A549 (cell line): ENCODE measurements at regions not wholly inside any gene's neighbourhood (a gene's known extent, or its start where the extent isn't known, plus 50 kb on each side); places are given as distances from the start of the nearest gene placed in this dataset.

Experiments used
- ATAC-seq, 2 experiments: fragments of 200-7000 bp in 1 of 2; fragments of >200 bp in 1 of 2; cut with Nextera tagmentation in 1 of 2; cut with Tn5 transposase in 1 of 2; 3 replicates each; pipeline versions ENCODE4 v1.8.0 to v1.9.1; 2018 to 2020; ENCODE audit warnings: mild to moderate bottlenecking in 1 of 2, moderate library complexity in 1 of 2
- CTCF ChIA-PET: fragments of 300-600 bp; sonication (Branson Sonifier 250); formaldehyde crosslinking; extraction: SDS; loops from one replicate; lab custom pipeline; 2021; ENCODE audit warnings: antibody characterized with exemption, inconsistent platforms; lab: Yijun Ruan, JAX
- POLR2A ChIA-PET: fragments of 350-600 bp; formaldehyde crosslinking; extraction: SDS; loops from one replicate; lab custom pipeline; 2021; ENCODE audit warnings: antibody characterized with exemption, inconsistent platforms; lab: Yijun Ruan, JAX
- DNase-seq, 2 experiments: peaks; one replicate each; pipeline versions ENCODE4 v3.0.0 to v3.0.0-alpha.2; 2011 to 2016; ENCODE audit warnings: low read depth in 1 of 2, low spot score in 1 of 2
- FAIRE-seq: peaks from 2 replicates; lab custom pipeline; 2011; peaks lifted over from hg19 to GRCh38; lab: Jason Lieb, UNC
- H3K27ac ChIP-seq, 2 experiments: fragments of >200 bp; sonication (Bioruptor Twin); formaldehyde crosslinking; 3 replicates each; pipeline ENCODE4 v1.5.1; 2016 to 2017
- H3K4me1 ChIP-seq: fragments of >200 bp; sonication (Bioruptor Twin); formaldehyde crosslinking; 3 replicates; pipeline ENCODE4 v1.6.1; 2016
- H3K4me2 ChIP-seq: fragments of >200 bp; sonication (Bioruptor Twin); formaldehyde crosslinking; 3 replicates; pipeline ENCODE4 v1.6.1; 2016
- H3K4me3 ChIP-seq: fragments of >200 bp; sonication (Bioruptor Twin); formaldehyde crosslinking; 3 replicates; pipeline ENCODE4 v1.5.1; 2016
- H3K9me3 ChIP-seq: fragments of >200 bp; sonication (Bioruptor Twin); formaldehyde crosslinking; 3 replicates; pipeline ENCODE4 v1.6.1; 2016
- BHLHE40 ChIP-seq: IDR thresholded peaks from 2 replicates; pipeline ENCODE4 v1.6.1; 2012; ENCODE audit warnings: low read depth, low read length, inconsistent platforms
- CBX2 ChIP-seq: fragments of 200-600 bp; sonication (generic); IDR thresholded peaks from 2 replicates; pipeline ENCODE4 v1.6.1; 2016; ENCODE audit warnings: low read depth, mild to moderate bottlenecking, borderline replicate concordance
- CBX8 ChIP-seq: fragments of 200-600 bp; sonication (generic); IDR thresholded peaks from 2 replicates; pipeline ENCODE4 v1.6.1; 2016
- CHD2 ChIP-seq: fragments of 150-350 bp; IDR thresholded peaks from 2 replicates; pipeline ENCODE4 v1.6.1; 2014; ENCODE audit warnings: low read length; ENCODE audit not compliant: partially characterized antibody
- EHF ChIP-seq: fragments of 250-450 bp; sonication (Bioruptor Pico); IDR thresholded peaks from 2 replicates; pipeline ENCODE4 v1.5.0; 2020; ENCODE audit warnings: mild to moderate bottlenecking
- EP300 ChIP-seq, 2 experiments: fragments of >200 bp; sonication (Bioruptor Twin); formaldehyde crosslinking; IDR thresholded peaks; 2 replicates in 1 of 2; 3 replicates in 1 of 2; pipeline ENCODE4 v1.6.1; 2016 to 2017
- FOSB ChIP-seq: fragments of 250-450 bp; sonication (Bioruptor Pico); IDR thresholded peaks from 2 replicates; pipeline ENCODE4 v1.5.0; 2020; ENCODE audit warnings: mild to moderate bottlenecking, moderate library complexity
- FOSL2 ChIP-seq, 2 experiments: fragments of 450-650 bp in 1 of 2; fragments of >200 bp in 1 of 2; sonication (Bioruptor Twin) in 1 of 2; formaldehyde crosslinking; IDR thresholded peaks; 2 replicates each; pipeline versions ENCODE4 v1.5.0 to v1.6.1; 2016 to 2020; ENCODE audit warnings: mild to moderate bottlenecking in 1 of 2, moderate library complexity in 1 of 2
- FOXS1 ChIP-seq: fragments of 250-450 bp; sonication (Bioruptor Pico); IDR thresholded peaks from 2 replicates; pipeline ENCODE4 v1.5.0; 2020; ENCODE audit warnings: mild to moderate bottlenecking, moderate library complexity
- HOXB13 ChIP-seq: fragments of 250-450 bp; sonication (Bioruptor Pico); IDR thresholded peaks from 2 replicates; pipeline ENCODE4 v1.5.0; 2020; ENCODE audit warnings: low read depth, mild to moderate bottlenecking, moderate library complexity
- JUN ChIP-seq, 2 experiments: fragments of >200 bp; sonication (Bioruptor Twin); formaldehyde crosslinking; IDR thresholded peaks; 2 replicates in 1 of 2; 3 replicates in 1 of 2; pipeline ENCODE4 v1.6.1; 2016 to 2017
- MAZ ChIP-seq: fragments of 150-350 bp; IDR thresholded peaks from 2 replicates; pipeline ENCODE4 v1.6.1; 2014; ENCODE audit warnings: antibody characterized with exemption, low read depth, low read length, borderline replicate concordance
- MYC ChIP-seq: IDR thresholded peaks from 2 replicates; pipeline ENCODE4 v1.6.1; 2012; ENCODE audit warnings: mild to moderate bottlenecking, inconsistent platforms, low read length, improper control_type of control experiment, borderline replicate concordance
- NR3C1 ChIP-seq: fragments of >200 bp; sonication (Bioruptor Twin); formaldehyde crosslinking; IDR thresholded peaks from 3 replicates; pipeline ENCODE4 v1.6.1; 2017
- RAD21 ChIP-seq, 2 experiments: fragments of >200 bp in 1 of 2; sonication (Bioruptor Twin) in 1 of 2; formaldehyde crosslinking in 1 of 2; IDR thresholded peaks in 1 of 2; conservative IDR thresholded peaks in 1 of 2; 2 replicates in 1 of 2; 3 replicates in 1 of 2; pipeline ENCODE4 v1.6.1; 2012 to 2018; ENCODE audit warnings: inconsistent platforms in 1 of 2
- RARB ChIP-seq: fragments of 250-450 bp; sonication (Bioruptor Pico); IDR thresholded peaks from 2 replicates; pipeline ENCODE4 v1.8.0; 2021; ENCODE audit warnings: mild to moderate bottlenecking, moderate library complexity
- RNF2 ChIP-seq: fragments of 200-600 bp; sonication (generic); IDR thresholded peaks from 2 replicates; pipeline ENCODE4 v1.6.1; 2016; ENCODE audit warnings: low read depth, mild to moderate bottlenecking, antibody characterized with exemption, moderate library complexity, borderline replicate concordance
- TP53 ChIP-seq: fragments of 250-450 bp; sonication (Bioruptor Pico); IDR thresholded peaks from 2 replicates; pipeline ENCODE4 v1.5.0; 2021; ENCODE audit warnings: mild to moderate bottlenecking, moderate library complexity
- WGBS: methylation state at CpG from one replicate; pipeline ENCODE4 v1.1.6; 2017; ENCODE audit errors: missing lambda C conversion rate; 5-methylcytosine and 5-hydroxymethylcytosine counted together
- TF ChIP-seq, protein P1 (sequence below): IDR thresholded peaks from 2 replicates; pipeline ENCODE4 v1.6.1; 2012
- TF ChIP-seq, protein P2 (sequence below): fragments of 200-600 bp; sonication (generic); IDR thresholded peaks from 2 replicates; pipeline ENCODE4 v1.6.1; 2016; ENCODE audit warnings: antibody characterized with exemption, mild to moderate bottlenecking, moderate library complexity
- TF ChIP-seq, protein P3 (sequence below): fragments of >200 bp; sonication (Bioruptor Twin); formaldehyde crosslinking; IDR thresholded peaks from 3 replicates; pipeline ENCODE4 v1.6.1; 2016
- TF ChIP-seq, protein P4 (sequence below): fragments of >200 bp; sonication (Bioruptor Twin); formaldehyde crosslinking; IDR thresholded peaks from 3 replicates; pipeline ENCODE4 v1.5.1; 2016
- TF ChIP-seq, protein P5 (sequence below): fragments of 450-650 bp; IDR thresholded peaks from 2 replicates; pipeline ENCODE4 v1.6.1; 2014; ENCODE audit warnings: antibody characterized with exemption

DNA sequence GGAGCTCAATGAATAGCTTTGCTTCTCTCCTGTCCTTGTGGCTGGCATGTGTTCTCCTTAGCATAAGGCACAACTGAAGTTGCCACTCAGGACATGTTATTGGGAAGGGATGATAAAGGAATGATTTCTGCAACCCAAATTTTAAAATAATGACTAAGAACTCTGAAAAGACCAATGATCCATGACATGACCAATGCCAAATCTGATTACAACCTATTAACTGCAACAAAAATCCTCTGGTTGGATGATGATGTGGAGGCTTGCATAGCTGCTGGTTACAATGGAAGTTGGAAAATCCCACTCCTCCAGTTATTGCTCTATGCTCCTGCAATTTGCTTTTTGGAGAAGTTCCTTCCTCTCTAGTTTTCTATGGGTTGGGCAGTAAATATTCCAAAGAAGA is 63.4 kb upstream of the FBXL4 start:
- CTCF ChIA-PET, result no interaction called here

DNA sequence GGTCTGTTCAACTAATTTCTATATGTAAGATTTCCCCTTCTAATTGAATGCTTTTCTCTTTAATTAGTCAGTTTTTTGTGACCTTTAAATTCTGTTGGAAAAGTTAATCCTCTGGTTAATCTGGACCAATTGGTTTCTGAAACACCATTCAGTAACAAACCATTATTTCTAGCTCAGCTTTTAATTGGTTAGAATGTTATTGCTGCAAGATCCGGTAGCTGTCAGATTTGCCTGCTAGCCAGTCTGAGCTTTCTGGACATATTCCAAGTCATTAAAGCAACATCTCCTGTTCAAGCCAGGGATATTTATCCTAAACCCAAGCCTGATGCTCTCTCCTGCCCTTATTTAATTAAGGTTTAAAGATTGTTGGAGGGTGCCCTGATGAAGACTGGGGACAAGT is 55.1 kb upstream of the FBXL4 start:
- 80% methylated on average over 1 of the region's 1 CpG for WGBS
- TF ChIP-seq FOXS1 (CRISPR knock-in tag), result no peak
- TF ChIP-seq MAZ, result no peak
- TF ChIP-seq CBX8, result no peak
- no peak for TF ChIP-seq HOXB13 (CRISPR knock-in tag)
- TF ChIP-seq, protein P1, sequence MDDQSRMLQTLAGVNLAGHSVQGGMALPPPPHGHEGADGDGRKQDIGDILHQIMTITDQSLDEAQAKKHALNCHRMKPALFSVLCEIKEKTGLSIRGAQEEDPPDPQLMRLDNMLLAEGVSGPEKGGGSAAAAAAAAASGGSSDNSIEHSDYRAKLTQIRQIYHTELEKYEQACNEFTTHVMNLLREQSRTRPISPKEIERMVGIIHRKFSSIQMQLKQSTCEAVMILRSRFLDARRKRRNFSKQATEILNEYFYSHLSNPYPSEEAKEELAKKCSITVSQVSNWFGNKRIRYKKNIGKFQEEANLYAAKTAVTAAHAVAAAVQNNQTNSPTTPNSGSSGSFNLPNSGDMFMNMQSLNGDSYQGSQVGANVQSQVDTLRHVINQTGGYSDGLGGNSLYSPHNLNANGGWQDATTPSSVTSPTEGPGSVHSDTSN, result no peak
- no peak for TF ChIP-seq JUN (IDR thresholded peaks at IDR 0.05)
- no peak for TF ChIP-seq FOSL2 (IDR thresholded peaks at IDR 0.05)
- no peak for TF ChIP-seq FOSL2 (CRISPR knock-in tag; IDR thresholded peaks at IDR 0.05)
- no peak for TF ChIP-seq BHLHE40
- TF ChIP-seq EHF (CRISPR knock-in tag), result no peak
- TF ChIP-seq MYC, result no peak
- TF ChIP-seq, protein P2, sequence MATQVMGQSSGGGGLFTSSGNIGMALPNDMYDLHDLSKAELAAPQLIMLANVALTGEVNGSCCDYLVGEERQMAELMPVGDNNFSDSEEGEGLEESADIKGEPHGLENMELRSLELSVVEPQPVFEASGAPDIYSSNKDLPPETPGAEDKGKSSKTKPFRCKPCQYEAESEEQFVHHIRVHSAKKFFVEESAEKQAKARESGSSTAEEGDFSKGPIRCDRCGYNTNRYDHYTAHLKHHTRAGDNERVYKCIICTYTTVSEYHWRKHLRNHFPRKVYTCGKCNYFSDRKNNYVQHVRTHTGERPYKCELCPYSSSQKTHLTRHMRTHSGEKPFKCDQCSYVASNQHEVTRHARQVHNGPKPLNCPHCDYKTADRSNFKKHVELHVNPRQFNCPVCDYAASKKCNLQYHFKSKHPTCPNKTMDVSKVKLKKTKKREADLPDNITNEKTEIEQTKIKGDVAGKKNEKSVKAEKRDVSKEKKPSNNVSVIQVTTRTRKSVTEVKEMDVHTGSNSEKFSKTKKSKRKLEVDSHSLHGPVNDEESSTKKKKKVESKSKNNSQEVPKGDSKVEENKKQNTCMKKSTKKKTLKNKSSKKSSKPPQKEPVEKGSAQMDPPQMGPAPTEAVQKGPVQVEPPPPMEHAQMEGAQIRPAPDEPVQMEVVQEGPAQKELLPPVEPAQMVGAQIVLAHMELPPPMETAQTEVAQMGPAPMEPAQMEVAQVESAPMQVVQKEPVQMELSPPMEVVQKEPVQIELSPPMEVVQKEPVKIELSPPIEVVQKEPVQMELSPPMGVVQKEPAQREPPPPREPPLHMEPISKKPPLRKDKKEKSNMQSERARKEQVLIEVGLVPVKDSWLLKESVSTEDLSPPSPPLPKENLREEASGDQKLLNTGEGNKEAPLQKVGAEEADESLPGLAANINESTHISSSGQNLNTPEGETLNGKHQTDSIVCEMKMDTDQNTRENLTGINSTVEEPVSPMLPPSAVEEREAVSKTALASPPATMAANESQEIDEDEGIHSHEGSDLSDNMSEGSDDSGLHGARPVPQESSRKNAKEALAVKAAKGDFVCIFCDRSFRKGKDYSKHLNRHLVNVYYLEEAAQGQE, result no peak
- no peak for TF ChIP-seq RAD21 (conservative IDR thresholded peaks at IDR 0.05 in 1 of 2, IDR thresholded peaks at IDR 0.05 in 1 of 2)
- TF ChIP-seq TP53, result no peak
- TF ChIP-seq, protein P3, sequence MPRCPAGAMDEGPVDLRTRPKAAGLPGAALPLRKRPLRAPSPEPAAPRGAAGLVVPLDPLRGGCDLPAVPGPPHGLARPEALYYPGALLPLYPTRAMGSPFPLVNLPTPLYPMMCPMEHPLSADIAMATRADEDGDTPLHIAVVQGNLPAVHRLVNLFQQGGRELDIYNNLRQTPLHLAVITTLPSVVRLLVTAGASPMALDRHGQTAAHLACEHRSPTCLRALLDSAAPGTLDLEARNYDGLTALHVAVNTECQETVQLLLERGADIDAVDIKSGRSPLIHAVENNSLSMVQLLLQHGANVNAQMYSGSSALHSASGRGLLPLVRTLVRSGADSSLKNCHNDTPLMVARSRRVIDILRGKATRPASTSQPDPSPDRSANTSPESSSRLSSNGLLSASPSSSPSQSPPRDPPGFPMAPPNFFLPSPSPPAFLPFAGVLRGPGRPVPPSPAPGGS, result no peak
- no peak for TF ChIP-seq NR3C1
- CTCF ChIA-PET, result no interaction called here
- no peak overlapping the region for H3K27ac ChIP-seq
- no peak for ATAC-seq
- no peaks in the 10 kb centered on the region for H3K4me1 ChIP-seq
- no peak overlapping the region for H3K4me2 ChIP-seq
- POLR2A ChIA-PET, result interaction anchor here (0.8 kb wide), 1 partner anchor 55 kb away, joined by 3 read pairs; no protein-coding TSS in a partner anchor
- no peak for FAIRE-seq
- no peak for DNase-seq
- no peak overlapping the region for H3K4me3 ChIP-seq
- no peaks in the 10 kb centered on the region for H3K9me3 ChIP-seq

More for the DNA sequence above, 63.4 kb upstream of the FBXL4 start:
- Histone ChIP-seq H3K4me3 (no peak overlapping the region), H3K9me3 (no peaks in the 10 kb centered on the region), H3K4me2 (no peak overlapping the region), H3K4me1 (peaks cover 6% of the 10 kb centered on the region; the same call in 2 of the 3 replicates)
- DNase-seq (no peak), FAIRE-seq (no peak)
- POLR2A ChIA-PET, result no interaction called here
- TF ChIP-seq, protein P1, result no peak
- TF ChIP-seq, all 56 proteins: peak for 0
- ATAC-seq, result no peak
- H3K27ac ChIP-seq, result no peak overlapping the region

DNA sequence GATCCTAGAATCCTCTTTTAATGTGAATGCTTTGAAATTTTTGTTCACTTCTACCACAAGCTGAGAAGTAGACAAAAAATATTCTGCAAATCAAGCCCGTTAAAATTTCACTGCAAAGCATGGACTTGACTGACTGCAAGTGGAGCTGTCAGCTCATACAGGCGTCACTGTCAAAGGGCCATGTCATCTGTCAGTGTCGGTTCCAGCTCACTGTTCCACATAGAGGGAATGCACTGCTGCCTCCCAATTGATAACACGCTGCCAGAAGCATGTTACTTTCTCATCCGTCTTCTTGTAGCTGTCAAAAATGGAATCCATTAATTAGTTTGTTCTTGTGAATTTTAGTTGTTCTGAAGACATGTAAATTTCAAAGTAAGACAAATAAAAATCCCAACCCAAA is 50.4 kb upstream of the FBXL4 start:
- Histone ChIP-seq H3K4me3 (no peak overlapping the region), H3K9me3 (no peaks in the 10 kb centered on the region), H3K4me1 (no peaks in the 10 kb centered on the region), H3K4me2 (no peak overlapping the region), H3K27ac (no peak overlapping the region)
- no peak for FAIRE-seq
- ChIA-PET POLR2A (no interaction called here), CTCF (interaction anchor here (0.6 to 1.2 kb wide), 2 partner anchors 43 to 179 kb away, joined by 3 to 4 read pairs; no protein-coding TSS in a partner anchor)
- no peak for ATAC-seq
- DNase-seq, result no peak
- WGBS, result 35% methylated on average over 5 of the region's 5 CpGs
- TF ChIP-seq FOSB, result no peak
- TF ChIP-seq, protein P4, sequence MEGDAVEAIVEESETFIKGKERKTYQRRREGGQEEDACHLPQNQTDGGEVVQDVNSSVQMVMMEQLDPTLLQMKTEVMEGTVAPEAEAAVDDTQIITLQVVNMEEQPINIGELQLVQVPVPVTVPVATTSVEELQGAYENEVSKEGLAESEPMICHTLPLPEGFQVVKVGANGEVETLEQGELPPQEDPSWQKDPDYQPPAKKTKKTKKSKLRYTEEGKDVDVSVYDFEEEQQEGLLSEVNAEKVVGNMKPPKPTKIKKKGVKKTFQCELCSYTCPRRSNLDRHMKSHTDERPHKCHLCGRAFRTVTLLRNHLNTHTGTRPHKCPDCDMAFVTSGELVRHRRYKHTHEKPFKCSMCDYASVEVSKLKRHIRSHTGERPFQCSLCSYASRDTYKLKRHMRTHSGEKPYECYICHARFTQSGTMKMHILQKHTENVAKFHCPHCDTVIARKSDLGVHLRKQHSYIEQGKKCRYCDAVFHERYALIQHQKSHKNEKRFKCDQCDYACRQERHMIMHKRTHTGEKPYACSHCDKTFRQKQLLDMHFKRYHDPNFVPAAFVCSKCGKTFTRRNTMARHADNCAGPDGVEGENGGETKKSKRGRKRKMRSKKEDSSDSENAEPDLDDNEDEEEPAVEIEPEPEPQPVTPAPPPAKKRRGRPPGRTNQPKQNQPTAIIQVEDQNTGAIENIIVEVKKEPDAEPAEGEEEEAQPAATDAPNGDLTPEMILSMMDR, result no peak
- TF ChIP-seq TP53, result no peak
- TF ChIP-seq, protein P5, sequence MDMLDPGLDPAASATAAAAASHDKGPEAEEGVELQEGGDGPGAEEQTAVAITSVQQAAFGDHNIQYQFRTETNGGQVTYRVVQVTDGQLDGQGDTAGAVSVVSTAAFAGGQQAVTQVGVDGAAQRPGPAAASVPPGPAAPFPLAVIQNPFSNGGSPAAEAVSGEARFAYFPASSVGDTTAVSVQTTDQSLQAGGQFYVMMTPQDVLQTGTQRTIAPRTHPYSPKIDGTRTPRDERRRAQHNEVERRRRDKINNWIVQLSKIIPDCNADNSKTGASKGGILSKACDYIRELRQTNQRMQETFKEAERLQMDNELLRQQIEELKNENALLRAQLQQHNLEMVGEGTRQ, result no peak
- TF ChIP-seq CHD2, result no peak
- TF ChIP-seq RNF2, result no peak
- TF ChIP-seq RARB (CRISPR knock-in tag), result no peak
- TF ChIP-seq CBX2, result no peak
- no peak for TF ChIP-seq FOSL2 (IDR thresholded peaks at IDR 0.05)
- TF ChIP-seq FOSL2 (CRISPR knock-in tag; IDR thresholded peaks at IDR 0.05), result no peak
- TF ChIP-seq EP300 (IDR thresholded peaks at IDR 0.05), result no peak
